H1 (cell line): ENCODE measurements at regions not wholly inside any gene's neighbourhood (a gene's known extent, or its start where the extent isn't known, plus 50 kb on each side); places are given as distances from the start of the nearest gene placed in this dataset.
"Not testable (repeated sequence)": the region's sequence is repeated elsewhere in the genome, so short reads cannot be mapped to it uniquely, and the experiment has no call there.

Experiments used
- CTCF ChIA-PET: fragments of 300-600 bp; sonication (Branson Sonifier 250); formaldehyde crosslinking; loops from one replicate; lab custom pipeline; 2021; ENCODE audit not compliant: partially characterized antibody; lab: Charles Lee
- POLR2A ChIA-PET: fragments of 300-600 bp; sonication (Branson Sonifier 250); formaldehyde crosslinking; loops from one replicate; lab custom pipeline; 2021; ENCODE audit warnings: inconsistent platforms; ENCODE audit not compliant: partially characterized antibody; lab: Charles Lee
- DNase-seq, 2 experiments: peaks; one replicate each; pipeline versions ENCODE4 v3.0.0 to v3.0.0-alpha.2; 2010 to 2022; ENCODE audit warnings: low spot score in 2 of 2, low read depth in 1 of 2, mixed read lengths in 1 of 2
- FAIRE-seq: peaks from 2 replicates; lab custom pipeline; 2011; peaks lifted over from hg19 to GRCh38; lab: Jason Lieb, UNC
- H2AFZ ChIP-seq: 2 replicates; pipeline ENCODE4 v1.8.1; 2012; ENCODE audit warnings: low read length, inconsistent platforms
- H2AK5ac ChIP-seq: 2 replicates; pipeline ENCODE4 v1.6.1; 2013; ENCODE audit warnings: low read depth, low read length
- H2BK120ac ChIP-seq: replicated peaks from 2 replicates; pipeline ENCODE3; 2013; ENCODE audit warnings: low read depth, low read length, inconsistent platforms
- H2BK12ac ChIP-seq: 2 replicates; pipeline ENCODE4 v1.6.1; 2013; ENCODE audit warnings: low read depth, low read length
- H2BK15ac ChIP-seq: 2 replicates; pipeline ENCODE4 v1.6.1; 2013; ENCODE audit warnings: low read length
- H2BK20ac ChIP-seq: 2 replicates; pipeline ENCODE4 v1.6.1; 2013; ENCODE audit warnings: low read length
- H2BK5ac ChIP-seq: 2 replicates; pipeline ENCODE4 v1.6.1; 2013; ENCODE audit warnings: low read depth, low read length
- H3K14ac ChIP-seq: 2 replicates; pipeline ENCODE4 v1.6.1; 2013; ENCODE audit warnings: inconsistent platforms; ENCODE audit not compliant: insufficient read length
- H3K18ac ChIP-seq: 2 replicates; pipeline ENCODE4 v1.6.1; 2013; ENCODE audit warnings: low read length; ENCODE audit errors: extremely low read depth
- H3K23ac ChIP-seq: 2 replicates; pipeline ENCODE4 v1.6.1; 2013; ENCODE audit warnings: inconsistent platforms; ENCODE audit not compliant: insufficient read length
- H3K23me2 ChIP-seq: 2 replicates; pipeline ENCODE4 v1.6.1; 2013; ENCODE audit warnings: low read depth, low read length
- H3K27ac ChIP-seq: 2 replicates; pipeline ENCODE4 v1.6.1; 2011; ENCODE audit warnings: low read depth, low read length, inconsistent platforms
- H3K27me3 ChIP-seq, 4 experiments: replicated peaks in 1 of 4; 1 replicate in 1 of 4; 2 replicates in 3 of 4; pipeline versions ENCODE4 v1.6.1 to v1.8.1; 2011 to 2013; ENCODE audit warnings: low read length in 3 of 4, mild to moderate bottlenecking in 3 of 4, inconsistent platforms in 2 of 4, mixed read lengths in 2 of 4, moderate library complexity in 1 of 4; ENCODE audit not compliant: control insufficient read depth in 3 of 4, insufficient read depth in 3 of 4; ENCODE audit errors: extremely low read depth in 1 of 4
- H3K36me3 ChIP-seq, 4 experiments: 2 replicates each; pipeline versions ENCODE4 v1.6.1 to v1.8.1; 2011 to 2013; ENCODE audit warnings: mild to moderate bottlenecking in 4 of 4, low read length in 3 of 4, moderate library complexity in 2 of 4, control low read depth in 1 of 4, inconsistent platforms in 1 of 4; ENCODE audit not compliant: insufficient read depth in 4 of 4, control insufficient read depth in 2 of 4
- H3K4ac ChIP-seq: replicated peaks from 2 replicates; pipeline ENCODE3; 2013; ENCODE audit warnings: low read length, low read depth, mixed read lengths, inconsistent platforms; ENCODE audit not compliant: insufficient read length
- H3K4me1 ChIP-seq, 4 experiments: replicated peaks in 1 of 4; 1 replicate in 1 of 4; 2 replicates in 3 of 4; pipeline versions ENCODE4 v1.6.1 to v1.8.1; 2011 to 2013; ENCODE audit warnings: low read length in 3 of 4, inconsistent platforms in 2 of 4, mixed read lengths in 1 of 4; ENCODE audit not compliant: insufficient read depth in 4 of 4, control insufficient read depth in 3 of 4
- H3K4me2 ChIP-seq, 2 experiments: 2 replicates each; pipeline versions ENCODE4 v1.6.1 to v1.8.1; 2011 to 2013; ENCODE audit warnings: low read depth in 2 of 2, low read length in 2 of 2, control low read depth in 1 of 2, inconsistent platforms in 1 of 2, mild to moderate bottlenecking in 1 of 2; ENCODE audit not compliant: insufficient read depth in 1 of 2
- H3K4me3 ChIP-seq, 4 experiments: fragments of 200-600, 300-600 bp in 1 of 4; sonication (generic), shearing (Covaris generic), sonication (Bioruptor Twin) in 1 of 4; 2 replicates each; pipeline versions ENCODE4 v1.5.1 to v1.8.1; 2011 to 2016; ENCODE audit warnings: low read length in 4 of 4, low read depth in 3 of 4, control low read depth in 2 of 4, inconsistent platforms in 2 of 4, mild to moderate bottlenecking in 2 of 4, mixed read lengths in 1 of 4, moderate library complexity in 1 of 4; ENCODE audit not compliant: insufficient read depth in 2 of 4; ENCODE audit errors: extremely low read depth in 1 of 4
- H3K56ac ChIP-seq: replicated peaks from 2 replicates; pipeline ENCODE3; 2013; ENCODE audit warnings: low read depth, mild to moderate bottlenecking, mixed read lengths, low read length, inconsistent platforms; ENCODE audit not compliant: insufficient read length
- H3K79me1 ChIP-seq: 2 replicates; pipeline ENCODE4 v1.6.1; 2013; ENCODE audit warnings: low read depth, low read length, control low read depth
- H3K79me2 ChIP-seq, 2 experiments: 2 replicates each; pipeline versions ENCODE4 v1.6.1 to v1.8.1; 2012 to 2013; ENCODE audit warnings: low read length in 2 of 2, mild to moderate bottlenecking in 2 of 2, inconsistent platforms in 1 of 2; ENCODE audit not compliant: insufficient read depth in 2 of 2, control insufficient read depth in 1 of 2
- H3K9ac ChIP-seq, 4 experiments: replicated peaks in 1 of 4; 1 replicate in 1 of 4; 2 replicates in 3 of 4; pipeline versions ENCODE4 v1.6.1 to v1.8.1; 2011 to 2013; ENCODE audit warnings: low read depth in 3 of 4, low read length in 3 of 4, control low read depth in 2 of 4, mild to moderate bottlenecking in 2 of 4, moderate library complexity in 2 of 4, inconsistent platforms in 1 of 4; ENCODE audit errors: extremely low read depth in 1 of 4
- H3K9me3 ChIP-seq, 2 experiments: 2 replicates each; pipeline versions ENCODE4 v1.6.1 to v1.8.1; 2012 to 2013; ENCODE audit warnings: mild to moderate bottlenecking in 2 of 2, moderate library complexity in 2 of 2, control low read depth in 1 of 2, inconsistent platforms in 1 of 2, low read depth in 1 of 2, low read length in 1 of 2, mixed read lengths in 1 of 2; ENCODE audit not compliant: insufficient read depth in 2 of 2
- H4K20me1 ChIP-seq, 2 experiments: replicated peaks in 1 of 2; 2 replicates each; pipeline versions ENCODE3 to v1.8.1; 2011 to 2013; ENCODE audit warnings: inconsistent platforms in 2 of 2, low read length in 2 of 2, mild to moderate bottlenecking in 1 of 2; ENCODE audit not compliant: insufficient read depth in 2 of 2, control insufficient read depth in 1 of 2
- H4K5ac ChIP-seq: 2 replicates; pipeline ENCODE4 v1.6.1; 2013; ENCODE audit warnings: low read length, low read depth, mixed read lengths, inconsistent platforms; ENCODE audit not compliant: insufficient read length
- H4K8ac ChIP-seq: 2 replicates; pipeline ENCODE4 v1.8.0; 2013; ENCODE audit warnings: mild to moderate bottlenecking, moderate library complexity, low read length, inconsistent platforms; ENCODE audit not compliant: insufficient read depth; ENCODE audit errors: extremely low read depth
- H4K91ac ChIP-seq: replicated peaks from 2 replicates; pipeline ENCODE3; 2013; ENCODE audit warnings: low read length, mixed read lengths, inconsistent platforms; ENCODE audit not compliant: insufficient read length
- WGBS, 2 experiments: shearing (Covaris generic) in 1 of 2; methylation state at CpG; one replicate each; pipeline versions ENCODE4 v1.1.6 to v1.1.7; 2013 to 2015; ENCODE audit warnings: low lambda C conversion rate in 2 of 2, mixed read lengths in 2 of 2, inconsistent platforms in 1 of 2, low coverage in 1 of 2, missing lambda C conversion rate in 1 of 2; ENCODE audit not compliant: insufficient replicate concordance in 2 of 2, insufficient coverage in 1 of 2, insufficient read length in 1 of 2; ENCODE audit errors: extremely low coverage in 1 of 2, missing lambda C conversion rate in 1 of 2; 5-methylcytosine and 5-hydroxymethylcytosine counted together

DNA sequence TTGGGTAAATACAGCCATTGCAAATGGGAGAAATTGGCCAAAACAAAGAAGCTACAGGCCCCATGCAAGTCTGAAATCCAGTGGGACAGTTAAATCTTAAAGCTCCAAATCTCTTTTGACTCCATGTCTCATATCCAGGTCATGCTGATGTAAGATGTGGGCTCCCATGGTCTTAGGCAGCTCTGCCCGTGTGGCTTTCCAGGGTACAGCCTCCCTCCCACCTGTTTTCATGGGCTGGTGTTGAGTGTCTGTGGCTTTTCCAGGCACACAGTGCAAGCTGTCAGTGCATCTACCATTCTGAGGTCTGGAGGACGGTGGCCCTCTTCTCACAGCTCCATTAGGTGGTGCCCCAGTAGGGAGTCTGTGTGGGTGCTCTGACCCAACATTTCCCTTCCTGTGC lies 53.4 kb upstream of the FIBIN start:
- H3K56ac ChIP-seq, H4K8ac ChIP-seq, H4K91ac ChIP-seq, H3K79me1 ChIP-seq, FAIRE-seq, H3K27me3 ChIP-seq, H2BK5ac ChIP-seq, H4K20me1 ChIP-seq, H3K14ac ChIP-seq, CTCF ChIA-PET, H3K36me3 ChIP-seq, H3K4me1 ChIP-seq, H2BK20ac ChIP-seq, H4K5ac ChIP-seq, H3K23ac ChIP-seq, H2AFZ ChIP-seq, H3K79me2 ChIP-seq, H3K4me2 ChIP-seq, DNase-seq, H2AK5ac ChIP-seq, H3K9me3 ChIP-seq, H3K9ac ChIP-seq, H3K18ac ChIP-seq, H2BK120ac ChIP-seq, H3K4ac ChIP-seq, H3K4me3 ChIP-seq, H3K27ac ChIP-seq, H2BK12ac ChIP-seq, H3K23me2 ChIP-seq, H2BK15ac ChIP-seq: not testable (repeated sequence)
- POLR2A ChIA-PET = interaction anchor here (0.9 kb wide), 1 partner anchor 10 kb away, joined by 3 read pairs; no protein-coding TSS in a partner anchor
- WGBS, 2 experiments = 93% methylated on average over 2 of the region's 2 CpGs; no CpG with 5 or more reads in 1 of the 2 experiments
